AG08396 (cell line): ENCODE measurements at regions not wholly inside any gene's neighbourhood (a gene's known extent, or its start where the extent isn't known, plus 50 kb on each side); places are given as distances from the start of the nearest gene placed in this dataset.
"Not testable (repeated sequence)": the region's sequence is repeated elsewhere in the genome, so short reads cannot be mapped to it uniquely, and the experiment has no call there.

ENCODE experiments used
- DNase-seq: peaks from one replicate; pipeline ENCODE4 v3.0.0; 2012; ENCODE audit warnings: low spot score, mixed read lengths

DNA sequence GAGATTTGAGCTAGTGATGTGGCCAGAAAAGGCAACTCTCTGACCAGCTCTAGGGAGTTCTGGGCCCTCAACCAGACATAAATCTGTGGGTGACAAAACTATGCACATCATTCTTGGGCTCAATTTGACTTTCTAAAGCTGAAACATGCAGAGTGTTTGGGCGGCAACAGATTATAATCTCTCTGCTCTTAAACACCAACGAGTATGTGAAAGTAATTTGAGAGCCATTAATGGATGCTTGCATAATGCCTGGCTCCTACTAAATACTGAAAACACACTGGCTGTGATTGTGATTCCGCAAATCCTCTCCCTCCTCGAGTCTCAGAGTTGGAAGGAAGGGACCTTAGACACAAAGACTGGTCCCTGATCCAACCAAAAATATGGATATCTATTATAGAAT lies 186.7 kb downstream of the UACA start:
- DNase-seq: no peak

DNA sequence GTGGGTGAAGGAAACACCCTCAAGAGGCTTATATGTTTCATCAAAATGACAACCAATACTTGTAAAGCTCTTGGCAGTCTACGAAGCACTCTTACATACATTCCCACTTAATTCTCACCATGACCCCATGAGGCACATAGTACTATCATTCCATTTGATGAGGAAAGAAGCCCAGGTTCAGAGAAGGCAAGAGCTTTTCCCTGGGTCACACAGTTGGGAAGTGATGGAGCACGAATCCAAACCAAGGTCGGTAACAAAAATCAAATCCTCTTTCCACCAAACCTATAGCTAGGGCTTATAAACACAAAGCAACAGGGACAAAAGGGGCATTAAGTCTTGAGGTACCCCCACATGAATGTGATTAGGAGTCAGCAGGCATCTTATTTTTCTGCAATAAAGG lies 187.1 kb downstream of the UACA start:
- DNase-seq: no peak

DNA sequence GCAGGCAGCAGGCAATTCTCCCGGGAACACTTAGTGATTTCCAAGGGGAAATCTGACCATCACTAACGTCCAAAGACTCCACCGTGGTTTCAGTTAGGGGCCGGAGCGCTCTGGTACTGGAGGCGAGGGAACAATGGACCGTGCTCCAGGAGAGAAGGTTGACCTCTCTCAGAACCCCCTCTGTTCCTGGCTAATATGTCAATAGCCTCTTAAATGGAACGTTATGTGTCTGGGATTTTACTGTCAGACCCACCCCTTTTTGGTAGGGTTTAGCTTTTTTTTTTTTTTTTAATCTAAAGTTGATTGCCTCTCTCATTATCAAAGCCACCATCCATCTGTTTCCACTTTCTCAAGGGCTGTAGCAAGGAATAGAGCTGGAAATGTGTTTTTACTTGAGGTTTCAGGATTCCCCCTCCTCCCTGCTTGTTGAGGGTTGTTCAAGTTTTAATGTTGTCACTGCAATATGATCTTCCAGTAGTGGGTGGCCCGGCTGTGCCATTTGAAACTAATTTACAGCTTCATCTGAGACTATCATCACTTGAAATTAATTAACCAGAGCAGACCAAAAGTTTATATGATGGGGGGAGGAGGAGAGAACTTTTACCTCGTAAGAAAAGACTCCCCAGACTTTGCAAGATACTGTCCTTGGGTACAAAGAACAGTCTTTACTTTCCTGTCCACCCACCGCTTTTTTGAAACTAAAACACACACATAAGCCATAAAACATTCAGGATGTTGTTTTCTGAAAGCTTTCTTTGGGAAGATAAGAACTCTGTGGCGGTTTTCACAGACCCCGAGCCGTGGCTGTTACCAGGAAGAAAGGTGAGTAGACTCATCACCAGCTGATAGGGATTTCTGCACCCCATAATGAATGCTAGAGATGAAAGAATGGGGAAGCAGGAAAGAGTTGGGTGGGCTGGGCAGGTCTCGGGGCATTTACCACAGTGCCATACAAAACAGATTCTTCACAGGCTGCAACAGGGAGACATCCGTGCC lies 187.8 kb downstream of the UACA start:
- no peak for DNase-seq

DNA sequence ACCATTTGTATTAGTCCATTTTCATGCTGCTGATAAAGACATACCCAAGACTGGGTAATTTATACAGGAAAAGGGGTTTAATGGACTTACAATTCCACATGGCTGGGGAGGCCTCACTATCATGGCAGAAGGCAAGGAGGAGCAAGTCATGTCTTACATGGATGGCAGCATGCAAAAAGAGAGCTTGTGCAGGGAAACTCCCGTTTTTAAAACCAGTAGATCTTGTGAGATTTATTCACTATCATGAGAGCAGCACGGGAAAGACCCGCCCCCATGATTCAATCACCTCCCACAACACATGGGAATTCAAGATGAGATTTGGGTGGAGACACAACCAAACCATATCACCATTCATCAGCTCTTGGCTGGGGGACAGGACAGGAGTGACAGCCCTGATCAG lies 189.0 kb downstream of the UACA start:
- DNase-seq: not testable (repeated sequence)

DNA sequence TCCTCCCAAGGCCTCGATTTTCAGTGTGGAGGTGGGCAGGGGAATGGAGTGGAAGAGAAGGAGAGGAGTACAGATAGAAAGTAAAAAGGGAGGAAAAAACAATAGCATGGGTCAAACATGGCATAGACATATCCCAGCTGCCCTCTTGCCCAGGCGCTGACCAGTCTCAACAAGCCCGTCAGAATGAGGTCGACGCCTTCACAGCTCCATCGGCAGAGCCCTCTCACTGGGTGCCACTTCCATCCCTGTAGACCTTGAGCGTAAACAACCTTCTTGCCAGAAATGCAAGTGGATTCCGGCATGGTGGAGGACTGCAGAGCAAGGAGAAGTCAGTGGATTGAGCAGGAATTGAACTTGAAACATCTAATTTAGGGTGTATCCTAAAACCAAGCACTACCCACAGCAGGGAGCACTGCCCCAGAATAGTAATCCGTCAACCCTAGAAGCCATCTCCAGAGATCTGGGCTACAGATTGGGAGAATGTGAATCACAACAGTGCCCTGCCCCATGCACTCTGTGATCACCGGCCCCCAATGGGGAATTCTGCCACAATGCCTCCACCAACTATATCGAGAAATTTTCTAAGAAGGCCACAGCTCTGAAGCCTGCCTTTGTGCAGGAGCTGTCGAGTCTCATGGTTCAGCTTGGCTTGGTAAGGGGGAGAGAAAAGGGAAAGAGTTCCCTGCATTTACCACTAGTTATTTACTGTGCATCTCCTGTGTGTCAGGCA lies 190.1 kb downstream of the UACA start:
- DNase-seq: no peak

DNA sequence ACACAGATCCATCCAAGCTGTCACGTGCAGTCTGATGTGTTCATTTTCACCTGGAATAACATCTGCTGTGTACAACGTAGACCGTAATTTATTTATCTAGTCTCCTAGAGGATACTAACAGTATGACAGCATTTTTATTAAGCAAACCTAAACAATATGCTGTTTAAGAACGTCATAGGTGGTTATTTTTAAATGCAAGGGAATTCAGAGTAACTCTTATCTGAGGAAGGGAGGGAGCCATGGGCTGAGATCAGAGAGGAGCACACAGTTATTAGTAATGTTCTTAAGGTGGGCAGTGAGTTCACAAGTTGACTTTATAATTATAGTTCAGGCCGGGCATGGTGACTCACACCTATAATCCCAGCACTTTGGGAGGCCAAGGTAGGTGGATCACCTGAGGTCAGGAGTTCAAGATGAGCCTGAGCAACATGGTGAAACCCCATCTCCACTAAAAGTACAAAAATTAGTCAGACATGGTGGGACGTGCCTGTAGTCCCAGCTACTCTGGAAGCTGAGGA lies 193.6 kb downstream of the UACA start:
- DNase-seq: no peak

DNA sequence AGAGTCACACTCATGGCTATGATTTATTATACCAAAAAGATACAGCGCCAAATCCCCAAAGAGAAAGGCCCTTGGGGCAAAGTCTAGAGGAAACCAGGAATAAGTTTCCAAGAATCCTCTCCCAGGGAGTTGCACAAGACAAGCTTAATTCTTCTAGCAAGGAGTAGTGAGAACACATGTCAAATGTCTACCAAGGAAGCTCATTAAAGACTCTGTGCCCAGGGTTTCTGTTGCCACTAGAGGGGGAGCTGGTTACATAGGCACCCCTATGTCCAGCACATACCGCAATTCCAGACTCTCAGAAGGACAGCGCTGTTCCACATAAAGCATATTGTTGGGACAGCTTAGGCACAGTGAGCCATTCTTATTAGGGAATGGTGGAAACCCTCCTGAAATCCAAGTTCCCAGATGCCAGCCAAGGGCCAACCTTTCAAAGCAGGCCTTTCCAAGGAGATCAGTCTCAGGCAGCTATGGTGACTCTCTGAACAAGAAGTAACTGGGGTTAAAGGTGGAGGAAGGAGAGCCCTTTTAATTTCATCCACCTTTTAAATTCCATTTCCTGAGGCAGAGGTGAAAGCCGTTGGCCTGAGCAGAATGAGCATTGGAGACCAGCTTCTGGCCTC lies 194.2 kb downstream of the UACA start:
- peak; percentile 58 for DNase-seq

DNA sequence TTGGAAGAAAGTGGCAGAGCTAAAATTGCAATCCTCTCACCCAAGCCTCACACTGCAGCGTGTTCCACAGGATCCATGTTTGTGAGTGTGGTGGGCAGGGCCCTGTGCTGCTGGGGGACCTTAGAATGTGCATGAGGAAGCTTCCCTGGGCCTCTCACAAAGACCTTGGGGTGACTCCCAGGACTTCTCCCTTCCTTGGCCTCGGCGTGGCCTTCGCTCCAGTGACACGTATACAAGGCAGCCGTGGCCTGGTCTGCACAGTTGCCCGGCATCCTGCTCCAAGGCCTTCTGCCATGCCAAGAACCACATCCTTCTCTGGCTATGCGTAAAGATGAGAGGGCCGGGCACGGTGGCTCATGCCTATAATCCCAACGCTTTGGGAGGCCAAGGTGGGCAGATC lies 196.4 kb downstream of the UACA start:
- no peak for DNase-seq

DNA sequence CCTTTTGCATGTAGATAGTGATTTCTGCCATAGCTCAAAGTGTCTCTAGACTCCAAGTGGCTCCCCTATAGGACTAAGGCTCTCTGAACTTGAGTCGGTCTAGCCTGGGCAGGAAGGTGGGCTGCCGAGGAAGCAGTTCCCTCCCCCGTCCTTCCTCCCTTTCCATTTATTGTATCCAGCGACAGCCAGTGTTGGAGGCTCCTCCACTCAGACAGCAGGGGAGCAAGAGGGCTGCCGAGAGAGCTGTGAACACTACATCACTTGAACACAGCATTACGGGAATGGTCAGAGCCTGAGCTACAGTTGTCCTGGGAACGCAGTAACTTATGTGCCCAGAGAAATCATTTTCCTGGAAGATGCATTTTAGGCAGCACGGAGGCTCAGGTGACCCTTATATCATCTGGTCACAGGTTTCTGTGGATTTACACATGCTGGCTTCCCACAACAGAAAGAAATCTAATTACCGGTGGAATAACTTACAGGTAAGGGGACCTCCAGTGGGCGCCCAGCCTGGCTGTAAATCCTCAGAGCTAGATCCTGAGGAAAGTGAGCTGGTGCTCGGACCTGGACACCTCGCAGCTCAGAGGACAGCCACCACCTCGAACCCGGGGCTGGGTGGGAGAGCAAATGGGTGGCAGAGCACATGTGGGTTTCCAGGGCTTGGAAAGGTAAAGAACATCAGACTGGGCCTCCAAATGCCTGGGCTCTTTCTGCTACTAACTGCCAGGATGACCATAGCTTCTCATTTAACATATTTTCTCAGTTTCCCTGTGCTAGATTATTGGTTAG lies 197.1 kb downstream of the UACA start:
- DNase-seq: no peak

DNA sequence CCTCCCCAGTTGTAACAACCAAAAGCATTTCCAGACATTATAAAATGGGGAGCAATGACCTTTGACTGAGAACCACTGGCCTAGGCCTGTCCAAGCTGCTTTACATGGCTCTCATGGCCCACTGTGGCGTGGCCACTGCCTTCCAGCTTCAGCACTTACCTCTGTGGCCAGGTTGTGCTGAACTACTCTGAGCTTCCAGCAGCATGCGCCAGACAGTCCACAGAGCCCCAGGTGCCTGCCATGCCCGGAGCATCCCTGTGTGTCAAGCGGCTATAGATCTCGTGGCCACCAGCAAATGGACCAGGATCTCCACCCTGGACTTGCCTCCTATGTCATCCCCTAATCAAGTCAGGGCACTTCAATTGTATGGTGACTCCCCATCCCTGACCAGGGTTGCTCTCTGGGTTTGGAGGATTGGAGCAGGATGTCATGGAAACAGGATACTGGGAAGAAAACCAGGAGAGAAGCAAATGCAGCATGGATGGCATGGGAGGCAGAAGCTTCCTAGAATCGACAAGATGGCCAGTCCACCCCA lies 199.7 kb downstream of the UACA start:
- DNase-seq: no peak

DNA sequence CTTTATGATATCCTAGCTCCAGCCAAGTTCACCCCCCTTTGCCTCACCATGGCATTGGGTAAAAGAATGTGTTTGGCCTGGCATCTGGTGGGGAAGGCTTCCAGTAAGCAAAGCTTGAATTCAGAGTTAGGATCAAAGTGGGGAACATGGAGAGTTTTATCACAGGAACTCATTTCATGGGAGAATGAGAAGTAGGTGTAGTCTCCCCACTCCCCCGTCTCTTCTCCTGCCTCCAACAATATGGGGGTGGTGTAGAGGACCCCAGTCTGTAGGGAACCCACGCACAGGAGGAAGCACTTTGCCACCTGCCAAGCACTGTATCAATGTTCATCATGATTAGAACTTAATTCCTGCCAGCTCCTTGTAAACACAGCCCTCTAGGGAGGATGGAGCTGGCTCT lies 200.5 kb downstream of the UACA start:
- DNase-seq: no peak

DNA sequence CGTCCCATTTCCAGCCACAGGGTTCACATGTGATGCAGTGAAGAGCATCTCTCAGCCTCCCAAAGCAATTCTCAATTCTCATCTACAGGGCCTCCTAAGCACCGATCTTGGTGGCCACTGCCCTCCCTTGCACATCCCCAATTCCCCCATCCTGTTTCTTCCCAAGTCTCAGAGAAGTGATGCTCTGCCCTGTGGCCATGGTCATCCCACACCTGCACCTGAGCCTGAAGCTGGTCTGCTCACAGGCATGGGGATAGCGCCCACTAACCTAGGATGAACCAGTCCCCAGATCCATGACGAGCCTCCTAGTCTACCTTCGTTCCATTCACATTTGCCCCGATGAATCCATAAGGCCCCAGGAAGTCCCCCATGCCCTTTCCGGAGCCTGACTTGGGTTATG lies 201.5 kb downstream of the UACA start:
- DNase-seq: no peak

DNA sequence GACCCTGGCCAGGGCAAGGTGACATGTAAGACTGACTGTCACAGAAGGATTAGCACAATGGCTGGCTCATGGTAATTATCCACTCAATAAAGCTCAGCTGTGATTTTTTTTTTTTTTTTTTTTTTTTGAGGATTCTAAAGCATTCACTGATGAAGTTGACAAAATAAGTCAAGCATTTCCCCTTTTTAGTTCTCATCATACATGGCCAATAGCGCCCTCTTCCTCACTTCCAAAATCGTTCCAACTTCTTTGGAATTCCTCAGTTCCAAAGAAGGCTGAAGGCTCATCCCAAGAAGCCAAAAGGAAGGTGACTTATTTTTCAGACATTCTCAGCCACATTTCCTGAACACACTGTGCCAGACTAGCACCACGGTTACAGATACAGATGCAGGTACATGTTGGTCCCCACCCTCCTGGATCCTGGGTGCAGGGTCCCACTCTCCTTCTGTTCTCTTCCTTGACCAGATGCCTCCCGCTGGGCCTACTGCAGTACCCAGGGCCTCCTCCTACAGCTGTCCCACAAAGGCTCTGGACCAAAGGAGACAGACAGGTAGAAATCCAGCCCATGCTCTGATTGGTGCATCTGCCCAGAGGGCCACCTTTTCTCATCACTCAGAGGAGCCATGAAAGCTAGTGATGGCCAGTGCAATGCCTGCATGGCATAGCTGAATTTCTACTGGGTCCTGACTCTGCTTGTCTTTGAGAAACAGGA lies 202.6 kb downstream of the UACA start:
- DNase-seq: no peak

DNA sequence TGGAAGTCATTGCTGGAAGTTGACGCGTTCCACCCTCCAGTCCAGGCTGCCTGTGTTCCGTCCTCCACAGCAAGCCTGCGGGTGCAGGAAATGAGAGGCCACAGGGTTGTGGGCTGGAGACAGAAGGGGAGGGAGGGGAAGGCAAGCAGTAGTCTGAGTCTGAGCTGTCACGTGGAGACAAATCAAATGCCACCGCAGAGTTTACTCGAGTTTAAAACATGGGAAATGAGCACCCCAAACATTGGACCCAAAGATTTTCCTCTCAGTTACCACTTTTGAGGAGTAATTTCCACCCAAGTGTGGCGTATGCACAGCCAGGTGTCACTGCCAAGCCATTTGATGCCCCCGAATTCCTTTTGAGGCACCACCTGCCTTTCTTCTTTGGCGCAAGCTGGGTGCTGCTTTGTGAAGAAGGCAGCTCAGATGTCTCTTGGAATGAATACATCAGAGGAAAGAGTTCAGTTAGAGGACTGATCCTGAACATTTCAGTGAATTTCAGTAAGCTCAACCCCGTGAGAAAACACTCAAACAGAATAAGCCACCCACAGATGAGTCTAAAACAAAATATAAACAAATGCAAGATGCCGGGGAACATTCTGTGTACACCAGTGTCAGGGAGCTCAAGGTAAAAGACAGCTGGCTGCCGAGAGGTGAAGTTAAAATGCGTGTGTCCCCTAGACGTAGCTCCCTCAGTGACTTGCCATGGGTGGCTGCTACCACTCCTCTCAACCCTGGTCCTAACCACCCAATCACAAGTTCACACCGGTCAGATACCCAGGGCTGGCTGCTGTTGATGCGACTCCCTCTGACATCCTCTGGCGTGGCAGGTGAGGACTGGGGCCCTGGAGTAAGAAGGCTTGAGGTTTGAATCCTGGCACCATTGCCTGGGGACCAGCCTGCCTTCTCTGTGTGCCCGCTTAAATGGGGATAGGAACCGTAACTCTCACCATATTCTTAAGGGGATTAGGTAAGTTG lies 203.8 kb downstream of the UACA start:
- peak; percentile 45 for DNase-seq

DNA sequence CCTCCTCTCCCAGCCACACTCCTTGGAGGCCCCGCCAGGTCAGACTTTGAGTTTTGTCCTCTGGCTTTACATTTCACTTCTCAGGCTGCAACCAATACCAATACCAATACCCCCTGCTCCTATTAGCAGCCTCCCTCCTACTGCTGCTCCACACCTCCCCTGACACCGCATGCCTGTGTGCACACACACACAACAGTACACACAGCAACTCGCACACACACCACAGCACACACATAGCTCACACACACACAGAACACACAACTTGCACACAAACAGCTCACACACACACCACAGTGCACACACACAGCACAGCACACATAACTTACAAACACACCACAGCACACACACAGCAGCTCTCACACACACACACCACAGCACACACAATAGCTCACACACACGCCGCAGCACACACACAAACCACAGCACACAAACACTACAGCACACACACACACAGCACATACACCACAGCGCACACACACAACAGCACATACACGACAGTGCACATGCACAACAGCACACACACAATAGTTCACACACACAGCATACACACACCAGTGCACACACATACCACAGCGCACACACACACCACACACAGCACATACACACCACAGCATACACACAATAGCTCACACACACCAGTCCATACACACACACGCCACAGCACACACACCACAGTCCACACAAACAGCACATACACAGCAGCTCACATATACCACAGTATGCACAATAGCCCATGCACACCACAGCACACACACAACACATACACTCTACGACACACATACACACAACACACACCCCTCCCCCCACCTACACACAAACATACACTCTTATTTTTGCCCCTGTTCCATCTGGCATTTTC lies 204.7 kb downstream of the UACA start:
- no peak for DNase-seq

DNA sequence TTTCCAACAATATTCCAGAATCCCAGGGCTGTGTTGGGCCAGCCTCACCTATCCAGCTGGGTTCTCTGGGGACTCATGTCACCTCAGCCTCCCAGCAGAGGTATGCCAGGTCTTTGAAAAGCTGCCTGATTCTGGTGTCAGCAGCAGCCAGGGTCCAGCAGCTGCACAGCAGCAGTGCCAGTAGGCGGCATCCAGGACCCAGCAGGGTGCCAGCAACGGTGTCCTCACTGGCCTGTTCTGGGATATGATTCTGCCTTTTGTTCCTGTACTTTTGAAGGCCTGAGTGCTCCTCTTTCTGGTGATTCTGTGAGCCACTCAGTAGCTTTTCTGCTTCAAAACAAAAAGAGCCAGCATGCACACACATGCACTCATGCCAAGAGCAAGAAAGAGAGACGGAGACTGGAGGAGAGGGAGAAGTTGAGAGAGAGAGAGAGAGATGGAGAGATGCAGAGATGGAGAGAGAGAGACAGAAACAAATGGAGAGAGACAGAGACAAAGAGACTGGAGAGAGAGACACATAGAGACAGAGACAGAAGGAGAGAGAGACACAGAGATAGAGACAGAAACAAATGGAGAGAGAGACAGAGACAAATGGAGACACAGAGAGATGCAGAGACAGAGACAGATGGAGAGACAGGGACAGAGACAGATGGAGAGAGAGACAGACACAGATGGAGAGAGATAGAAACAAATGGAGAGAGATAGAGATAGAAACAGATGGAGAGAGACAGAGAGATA lies 205.7 kb downstream of the UACA start:
- DNase-seq: no peak

DNA sequence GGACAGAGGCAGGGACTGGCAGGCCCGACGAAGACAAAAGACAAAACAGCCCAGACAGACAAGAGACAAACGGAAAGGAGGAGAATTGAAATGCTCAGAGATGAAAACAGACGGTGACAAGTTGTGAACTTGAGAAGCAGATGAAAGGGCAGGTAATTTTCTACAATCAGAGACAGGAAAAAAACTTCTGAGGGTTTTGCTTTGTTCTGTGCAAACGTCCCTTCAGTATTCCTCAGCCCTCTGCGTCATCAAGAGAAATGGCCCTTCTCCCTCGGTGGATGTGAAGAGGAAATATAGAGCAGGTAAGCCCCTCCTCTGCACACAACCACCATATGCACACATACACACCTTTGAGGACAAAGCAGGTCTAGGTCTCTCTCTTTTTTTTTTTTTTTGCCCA lies 206.6 kb downstream of the UACA start:
- no peak for DNase-seq
